ENCODE measurements at regions not wholly inside any gene's neighbourhood (a gene's known extent, or its start where the extent isn't known, plus 50 kb on each side); places are given as distances from the start of the nearest gene placed in this dataset.

DNA sequence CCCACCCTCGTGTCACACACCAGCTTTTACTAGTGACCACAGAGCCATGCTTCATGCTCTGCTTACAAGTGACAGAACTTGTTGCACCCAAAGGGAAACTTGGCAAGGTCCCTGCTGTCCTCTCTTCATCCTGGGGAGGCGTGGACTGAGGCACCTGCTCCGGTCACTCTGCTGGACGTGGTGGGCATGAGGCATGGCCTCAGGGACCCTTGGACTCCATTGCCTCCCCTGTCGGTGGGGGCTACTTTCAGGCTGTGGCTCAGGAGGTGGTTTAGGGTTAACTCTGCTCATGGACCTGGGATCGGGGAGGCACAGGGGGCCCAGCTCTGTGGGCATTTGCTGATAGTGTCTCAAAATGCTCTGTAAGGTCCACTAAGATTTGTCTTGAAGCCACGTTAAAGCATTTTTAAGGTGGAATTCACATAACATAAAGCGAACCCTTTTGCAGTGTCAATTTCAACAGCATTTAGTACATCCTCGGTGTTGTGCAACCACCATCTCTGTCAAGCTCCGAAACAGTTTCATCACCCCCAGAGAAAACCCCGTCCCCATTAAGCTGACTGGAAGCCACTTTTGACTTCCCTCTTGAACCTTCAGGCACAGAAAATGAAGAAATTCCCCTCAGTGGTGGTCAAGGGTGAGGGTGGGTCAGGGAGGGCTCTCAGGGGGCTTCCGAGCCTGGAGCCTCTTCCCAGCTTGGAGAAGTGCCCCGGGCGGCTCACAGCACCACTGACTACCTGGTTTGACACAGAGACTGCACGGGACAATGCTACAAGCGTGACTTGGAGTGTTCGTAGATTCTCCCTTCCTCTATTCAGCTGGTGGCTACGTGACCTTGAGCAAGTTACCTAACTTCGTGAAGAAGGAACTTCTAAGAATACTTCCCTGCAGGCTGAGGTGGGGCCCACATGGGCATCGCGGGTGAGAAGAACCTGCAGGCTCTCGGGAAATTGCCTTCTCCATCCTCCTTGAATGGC lies 100.0 kb upstream of the HDAC4 start:
- TF ChIP-seq, protein P1, sequence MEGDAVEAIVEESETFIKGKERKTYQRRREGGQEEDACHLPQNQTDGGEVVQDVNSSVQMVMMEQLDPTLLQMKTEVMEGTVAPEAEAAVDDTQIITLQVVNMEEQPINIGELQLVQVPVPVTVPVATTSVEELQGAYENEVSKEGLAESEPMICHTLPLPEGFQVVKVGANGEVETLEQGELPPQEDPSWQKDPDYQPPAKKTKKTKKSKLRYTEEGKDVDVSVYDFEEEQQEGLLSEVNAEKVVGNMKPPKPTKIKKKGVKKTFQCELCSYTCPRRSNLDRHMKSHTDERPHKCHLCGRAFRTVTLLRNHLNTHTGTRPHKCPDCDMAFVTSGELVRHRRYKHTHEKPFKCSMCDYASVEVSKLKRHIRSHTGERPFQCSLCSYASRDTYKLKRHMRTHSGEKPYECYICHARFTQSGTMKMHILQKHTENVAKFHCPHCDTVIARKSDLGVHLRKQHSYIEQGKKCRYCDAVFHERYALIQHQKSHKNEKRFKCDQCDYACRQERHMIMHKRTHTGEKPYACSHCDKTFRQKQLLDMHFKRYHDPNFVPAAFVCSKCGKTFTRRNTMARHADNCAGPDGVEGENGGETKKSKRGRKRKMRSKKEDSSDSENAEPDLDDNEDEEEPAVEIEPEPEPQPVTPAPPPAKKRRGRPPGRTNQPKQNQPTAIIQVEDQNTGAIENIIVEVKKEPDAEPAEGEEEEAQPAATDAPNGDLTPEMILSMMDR (IDR thresholded peaks at IDR 0.05): no peak
- TF ChIP-seq POLR2A (IDR thresholded peaks at IDR 0.05): no peak
